T-cell (primary cell): ENCODE measurements at regions not wholly inside any gene's neighbourhood (a gene's known extent, or its start where the extent isn't known, plus 50 kb on each side); places are given as distances from the start of the nearest gene placed in this dataset.

Experiments used
- ATAC-seq, 4 experiments: fragments of 200-7000 bp in 3 of 4; fragments of 150-1000 bp in 1 of 4; cut with Tn5 transposase; replicated peaks in 1 of 4; 1 replicate in 3 of 4; 2 replicates in 1 of 4; pipeline ENCODE4 v1.10.0; 2021; ENCODE audit warnings: moderate library complexity in 3 of 4, mild to moderate bottlenecking in 2 of 4, moderate number of reproducible peaks in 1 of 4
- CTCF ChIA-PET, 2 donors: fragments of 300-600 bp; sonication (Branson Sonifier 250); formaldehyde crosslinking; loops; one replicate each; lab custom pipeline; 2022; ENCODE audit warnings: antibody characterized with exemption in 2 of 2; lab: Charles Lee
- POLR2A ChIA-PET, 2 donors: fragments of 300-600 bp; sonication (Branson Sonifier 250); formaldehyde crosslinking; loops; one replicate each; lab custom pipeline; 2022; ENCODE audit warnings: antibody characterized with exemption in 2 of 2; lab: Charles Lee
- DNase-seq, 35 experiments: peaks; one replicate each; pipeline versions ENCODE4 v3.0.0 to v3.0.0-alpha.2; 2013 to 2023
- H3K27ac ChIP-seq: one replicate; pipeline ENCODE4 v1.5.1; 2013; ENCODE audit warnings: low read length
- H3K27me3 ChIP-seq, 2 experiments: replicated peaks in 1 of 2; 1 replicate in 1 of 2; 2 replicates in 1 of 2; pipeline versions ENCODE4 v1.6.1 to v1.7.0; 2013; ENCODE audit warnings: low read length in 1 of 2, mixed read lengths in 1 of 2; ENCODE audit not compliant: control insufficient read depth in 2 of 2, insufficient read depth in 2 of 2; ENCODE audit errors: extremely low read depth in 1 of 2
- H3K36me3 ChIP-seq, 2 donors: 1 replicate in 1 of 2; 2 replicates in 1 of 2; pipeline versions ENCODE4 v1.6.1 to v1.7.0; 2013; ENCODE audit warnings: low read length in 1 of 2; ENCODE audit not compliant: control insufficient read depth in 2 of 2, insufficient read depth in 1 of 2; ENCODE audit errors: extremely low read depth in 1 of 2
- H3K4me1 ChIP-seq, 2 experiments: 1 replicate in 1 of 2; 2 replicates in 1 of 2; pipeline versions ENCODE4 v1.6.1 to v1.7.0; 2013; ENCODE audit warnings: low read length in 2 of 2, mixed read lengths in 1 of 2; ENCODE audit not compliant: insufficient read depth in 2 of 2, control insufficient read depth in 1 of 2; ENCODE audit errors: extremely low read depth in 1 of 2
- H3K4me3 ChIP-seq, 2 donors: 1 replicate in 1 of 2; 2 replicates in 1 of 2; pipeline versions ENCODE4 v1.5.1 to v1.7.0; 2013; ENCODE audit warnings: mild to moderate bottlenecking in 2 of 2, low read length in 1 of 2, moderate library complexity in 1 of 2; ENCODE audit not compliant: control insufficient read depth in 1 of 2; ENCODE audit errors: extremely low read depth in 1 of 2
- H3K9me3 ChIP-seq: 2 replicates; pipeline ENCODE4 v1.7.0; 2013
- H3K27ac Mint-ChIP-seq, 2 donors: one replicate each; pipeline ENCODE4 v1.8.0; 2020 to 2021; ENCODE audit warnings: mild to moderate bottlenecking in 2 of 2, mixed read lengths in 2 of 2
- H3K27me3 Mint-ChIP-seq, 2 donors: one replicate each; pipeline ENCODE4 v1.8.0; 2021 to 2022; ENCODE audit warnings: mixed read lengths in 2 of 2
- H3K36me3 Mint-ChIP-seq: one replicate; pipeline ENCODE4 v1.8.0; 2021; ENCODE audit warnings: mixed read lengths
- H3K4me1 Mint-ChIP-seq, 3 donors: one replicate each; pipeline ENCODE4 v1.8.0; 2020 to 2022; ENCODE audit warnings: mixed read lengths in 3 of 3, mild to moderate bottlenecking in 1 of 3
- H3K4me3 Mint-ChIP-seq, 3 donors: one replicate each; pipeline ENCODE4 v1.8.0; 2020 to 2022; ENCODE audit warnings: mild to moderate bottlenecking in 3 of 3, mixed read lengths in 3 of 3, moderate library complexity in 3 of 3
- H3K9me3 Mint-ChIP-seq, 3 donors: one replicate each; pipeline ENCODE4 v1.8.0; 2020 to 2022; ENCODE audit warnings: mixed read lengths in 3 of 3
- WGBS: methylation state at CpG from one replicate; pipeline ENCODE4 v1.1.5; 2013; ENCODE audit warnings: missing lambda C conversion rate; ENCODE audit not compliant: insufficient coverage; 5-methylcytosine and 5-hydroxymethylcytosine counted together

- Mint-ChIP-seq H3K27me3 (no peaks in the 10 kb centered on the region), H3K9me3 (no peaks in the 10 kb centered on the region), H3K36me3 (no peaks in the 10 kb centered on the region), H3K27ac (no peak overlapping the region), H3K4me1 (no peaks in the 10 kb centered on the region), H3K4me3 (no peak overlapping the region)
- Histone ChIP-seq H3K36me3 (no peaks in the 10 kb centered on the region), H3K9me3 (no peaks in the 10 kb centered on the region), H3K27me3 (no peaks in the 10 kb centered on the region), H3K4me1 (no peaks in the 10 kb centered on the region), H3K4me3 (no peak overlapping the region), H3K27ac (no peak overlapping the region)
- ChIA-PET POLR2A (no interaction called here), CTCF (no interaction called here)
- no CpG with 5 or more reads among the region's 2 CpGs for WGBS
- no peak for DNase-seq
- ATAC-seq: no peak
Observed at GRCh38 chr4:168037676-168038075, 54.7 kb upstream of the ANXA10 start.

DNA sequence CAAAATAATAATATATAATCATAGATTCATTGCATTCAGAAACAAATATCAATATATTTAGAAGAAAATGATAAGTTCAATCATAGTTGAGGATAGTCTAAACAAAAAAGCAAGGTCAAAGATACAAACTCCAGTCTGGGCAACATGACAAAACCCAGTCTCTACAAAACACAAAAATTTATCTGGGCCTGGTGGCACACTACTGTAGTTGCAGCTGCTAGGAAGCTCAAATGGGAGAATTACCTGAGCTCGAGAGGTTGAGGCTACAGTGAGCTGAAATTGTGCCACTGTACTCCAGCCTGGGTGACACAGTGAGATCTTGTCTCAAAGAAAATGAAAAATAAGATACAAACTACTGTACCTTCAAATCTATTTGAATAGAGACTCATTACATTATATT lies 52.7 kb upstream of the ANXA10 start:
- no peaks in the 10 kb centered on the region for H3K4me1 ChIP-seq
- no peaks in the 10 kb centered on the region for H3K36me3 Mint-ChIP-seq
- H3K27me3 ChIP-seq: no peaks in the 10 kb centered on the region
- no peak for DNase-seq
- ChIA-PET POLR2A (no interaction called here), CTCF (no interaction called here)
- H3K27ac Mint-ChIP-seq: no peak overlapping the region
- no peak overlapping the region for H3K4me3 ChIP-seq
- H3K4me3 Mint-ChIP-seq: no peak overlapping the region
- no peaks in the 10 kb centered on the region for H3K27me3 Mint-ChIP-seq
- H3K27ac ChIP-seq: no peak overlapping the region
- no peaks in the 10 kb centered on the region for H3K9me3 Mint-ChIP-seq
- WGBS: no CpG with 5 or more reads among the region's 1 CpG
- H3K36me3 ChIP-seq: no peaks in the 10 kb centered on the region
- ATAC-seq: no peak
- no peaks in the 10 kb centered on the region for H3K4me1 Mint-ChIP-seq
- no peaks in the 10 kb centered on the region for H3K9me3 ChIP-seq
